Erythroblast (primary cell): ENCODE measurements at regions not wholly inside any gene's neighbourhood (a gene's known extent, or its start where the extent isn't known, plus 50 kb on each side); places are given as distances from the start of the nearest gene placed in this dataset.

ENCODE experiments used
- GATA1 ChIP-seq: IDR thresholded peaks from 2 replicates; pipeline ENCODE4 v1.6.1; 2011; ENCODE audit warnings: low read depth, mild to moderate bottlenecking, control low read depth, low read length, moderate library complexity
- POLR2A ChIP-seq: IDR thresholded peaks from 2 replicates; pipeline ENCODE4 v1.6.1; 2011; ENCODE audit warnings: mild to moderate bottlenecking, low read length

DNA sequence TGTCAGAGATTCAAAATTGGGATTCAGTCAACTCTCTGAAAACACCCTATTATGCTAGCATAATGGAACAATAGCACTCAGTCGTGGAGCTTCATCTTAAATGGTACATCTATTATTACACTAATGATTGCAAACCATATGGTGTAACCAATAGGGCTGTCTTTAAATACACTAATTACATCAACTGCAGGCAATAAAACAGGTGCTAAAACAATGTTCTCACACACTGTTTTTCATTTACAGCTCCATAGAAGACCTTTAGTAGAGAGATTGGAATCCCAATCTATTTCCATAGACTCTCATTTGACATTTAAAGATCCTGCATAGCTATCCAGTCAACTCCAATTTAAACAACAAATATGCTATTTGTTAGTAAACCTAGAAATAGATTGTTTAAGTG, 1917.4 kb downstream of the OLFM4 start:
- TF ChIP-seq POLR2A (no peak), GATA1 (no peak)
